ENCODE measurements at regions not wholly inside any gene's neighbourhood (a gene's known extent, or its start where the extent isn't known, plus 50 kb on each side); places are given as distances from the start of the nearest gene placed in this dataset.
"Not testable (repeated sequence)": the region's sequence is repeated elsewhere in the genome, so short reads cannot be mapped to it uniquely, and the experiment has no call there.

GRCh38 chr2:150261691-150262090, 225.8 kb downstream of the RND3 start:
- no peak for DNase-seq

GRCh38 chr2:150260636-150261035, 226.8 kb downstream of the RND3 start:
- no peak for DNase-seq

GRCh38 chr2:150259746-150260145, 227.7 kb downstream of the RND3 start:
- DNase-seq = no peak

GRCh38 chr2:150258781-150259307, 228.6 kb downstream of the RND3 start:
- no peak for DNase-seq

- DNase-seq = no peak
Observed at GRCh38 chr2:150256736-150257135, 230.7 kb downstream of the RND3 start.

GRCh38 chr2:150255528-150255927, 231.9 kb downstream of the RND3 start:
- no peak for DNase-seq

- not testable (repeated sequence) for DNase-seq
Observed at GRCh38 chr2:150249735-150250134, 237.7 kb downstream of the RND3 start.

GRCh38 chr2:150247481-150247880, 240.0 kb downstream of the RND3 start:
- no peak for DNase-seq

- DNase-seq = no peak
Observed at GRCh38 chr2:150234787-150235446, 252.6 kb downstream of the RND3 start.

- no peak for DNase-seq
Observed at GRCh38 chr2:150232871-150233270, 254.6 kb downstream of the RND3 start.

- no peak for DNase-seq
Observed at GRCh38 chr2:150232321-150232720, 255.1 kb downstream of the RND3 start.

GRCh38 chr2:150230616-150231015, 256.9 kb downstream of the RND3 start:
- no peak for DNase-seq

- DNase-seq = no peak
Observed at GRCh38 chr2:150230004-150230403, 257.5 kb downstream of the RND3 start.

- no peak for DNase-seq
Observed at GRCh38 chr2:150228936-150229335, 258.5 kb downstream of the RND3 start.

GRCh38 chr2:150225030-150225429, 262.4 kb downstream of the RND3 start:
- no peak for DNase-seq

GRCh38 chr2:150224321-150224720, 263.1 kb downstream of the RND3 start:
- DNase-seq = no peak

- no peak for DNase-seq
Observed at GRCh38 chr2:150222942-150223341, 264.5 kb downstream of the RND3 start.

- no peak for DNase-seq
Observed at GRCh38 chr2:150222379-150222778, 265.1 kb downstream of the RND3 start.

GRCh38 chr2:150219861-150220260, 267.6 kb downstream of the RND3 start:
- DNase-seq = no peak

- DNase-seq = no peak
Observed at GRCh38 chr2:150215041-150215440, 272.4 kb downstream of the RND3 start.

GRCh38 chr2:150214626-150215025, 272.8 kb downstream of the RND3 start:
- DNase-seq = no peak

- no peak for DNase-seq
Observed at GRCh38 chr2:150212722-150213171, 274.7 kb downstream of the RND3 start.

GRCh38 chr2:150211164-150211631, 276.3 kb downstream of the RND3 start:
- DNase-seq = no peak

- no peak for DNase-seq
Observed at GRCh38 chr2:150209746-150210145, 277.7 kb downstream of the RND3 start.

GRCh38 chr2:150208689-150209088, 278.8 kb downstream of the RND3 start:
- DNase-seq = no peak

All from activated CD4-positive, alpha-beta T cell treated with anti-CD3 and anti-CD28 coated beads, Interleukin-2, amount 50 U/mL, for 16 hours (primary cell).